ENCODE measurements at regions not wholly inside any gene's neighbourhood (a gene's known extent, or its start where the extent isn't known, plus 50 kb on each side); places are given as distances from the start of the nearest gene placed in this dataset.

DNA sequence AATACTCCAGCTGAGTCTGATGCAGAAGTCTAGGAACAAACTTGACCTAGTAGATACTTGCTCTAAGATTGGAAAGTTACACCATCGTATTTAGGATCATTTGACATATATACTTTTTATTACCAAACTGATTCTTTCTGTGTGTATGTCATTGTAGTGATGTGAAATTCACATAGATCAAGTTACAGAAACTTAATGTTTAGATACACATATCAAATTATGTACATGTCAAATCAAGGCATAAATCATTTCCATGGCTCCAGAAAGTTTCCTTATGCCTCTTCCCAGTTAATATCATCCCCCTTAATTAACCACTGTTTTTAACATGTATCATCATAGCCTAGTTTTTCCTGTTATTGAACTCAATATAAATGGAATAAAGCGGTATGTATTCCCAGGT lies 292.0 kb upstream of the CDH11 start:
- TF ChIP-seq, protein P1, sequence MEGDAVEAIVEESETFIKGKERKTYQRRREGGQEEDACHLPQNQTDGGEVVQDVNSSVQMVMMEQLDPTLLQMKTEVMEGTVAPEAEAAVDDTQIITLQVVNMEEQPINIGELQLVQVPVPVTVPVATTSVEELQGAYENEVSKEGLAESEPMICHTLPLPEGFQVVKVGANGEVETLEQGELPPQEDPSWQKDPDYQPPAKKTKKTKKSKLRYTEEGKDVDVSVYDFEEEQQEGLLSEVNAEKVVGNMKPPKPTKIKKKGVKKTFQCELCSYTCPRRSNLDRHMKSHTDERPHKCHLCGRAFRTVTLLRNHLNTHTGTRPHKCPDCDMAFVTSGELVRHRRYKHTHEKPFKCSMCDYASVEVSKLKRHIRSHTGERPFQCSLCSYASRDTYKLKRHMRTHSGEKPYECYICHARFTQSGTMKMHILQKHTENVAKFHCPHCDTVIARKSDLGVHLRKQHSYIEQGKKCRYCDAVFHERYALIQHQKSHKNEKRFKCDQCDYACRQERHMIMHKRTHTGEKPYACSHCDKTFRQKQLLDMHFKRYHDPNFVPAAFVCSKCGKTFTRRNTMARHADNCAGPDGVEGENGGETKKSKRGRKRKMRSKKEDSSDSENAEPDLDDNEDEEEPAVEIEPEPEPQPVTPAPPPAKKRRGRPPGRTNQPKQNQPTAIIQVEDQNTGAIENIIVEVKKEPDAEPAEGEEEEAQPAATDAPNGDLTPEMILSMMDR (conservative IDR thresholded peaks at IDR 0.05; ENCODE audit: low read length), result no peak
- no peak for TF ChIP-seq EZH2phosphoT487 (IDR thresholded peaks at IDR 0.05; ENCODE audit: borderline replicate concordance, low read depth, low read length)
